LHCN-M2 (cell line): ENCODE measurements at regions not wholly inside any gene's neighbourhood (a gene's known extent, or its start where the extent isn't known, plus 50 kb on each side); places are given as distances from the start of the nearest gene placed in this dataset.

Source experiments
- DNase-seq: peaks from one replicate; pipeline ENCODE4 v3.0.0-alpha.2; 2012; ENCODE audit warnings: low read depth

DNA sequence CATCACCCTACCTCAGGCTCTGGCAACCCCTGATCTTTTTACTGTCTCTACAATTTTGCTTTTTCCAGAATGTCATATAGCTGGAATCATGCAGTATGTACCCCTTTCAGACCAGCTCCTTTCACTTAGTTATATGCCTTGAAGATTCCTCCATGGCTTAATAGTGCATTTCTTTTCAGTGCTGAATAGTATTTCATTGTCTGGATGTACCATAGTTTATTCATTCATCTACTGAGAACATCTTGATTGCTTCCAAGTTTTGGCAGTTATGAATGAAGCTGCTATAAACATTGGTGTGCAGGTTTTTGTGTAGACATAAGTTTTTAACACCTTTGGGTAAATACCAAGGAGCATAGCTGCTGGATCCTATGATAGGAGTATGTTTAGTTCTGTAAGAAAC, 50.8 kb upstream of the ANP32A start:
- no peak for DNase-seq

DNA sequence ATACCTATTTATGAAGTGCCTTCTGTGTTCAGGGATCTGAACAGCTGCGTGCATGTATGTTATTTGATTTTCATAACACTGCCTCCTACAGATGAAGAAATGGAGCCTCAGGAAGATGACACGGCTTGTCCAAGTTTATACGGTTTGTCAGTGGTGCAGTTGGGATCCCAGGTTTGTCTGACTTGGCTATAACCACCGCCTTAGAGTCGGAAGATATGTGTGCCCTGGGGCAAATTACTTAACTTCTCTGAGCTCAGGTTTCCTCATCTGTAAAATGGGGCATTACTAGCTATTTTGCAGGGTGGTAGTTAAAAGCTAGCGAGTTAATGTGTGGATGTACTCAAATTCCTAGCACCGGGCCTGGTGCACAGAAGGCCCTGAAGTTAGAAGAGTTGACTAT, 54.1 kb upstream of the ANP32A start:
- no peak for DNase-seq

- peak; percentile 80 for DNase-seq
Observed at GRCh38 chr15:68875377-68876116, 54.8 kb upstream of the SPESP1 start.

- no peak for DNase-seq
Observed at GRCh38 chr15:68877626-68878025, 52.7 kb upstream of the SPESP1 start.

DNA sequence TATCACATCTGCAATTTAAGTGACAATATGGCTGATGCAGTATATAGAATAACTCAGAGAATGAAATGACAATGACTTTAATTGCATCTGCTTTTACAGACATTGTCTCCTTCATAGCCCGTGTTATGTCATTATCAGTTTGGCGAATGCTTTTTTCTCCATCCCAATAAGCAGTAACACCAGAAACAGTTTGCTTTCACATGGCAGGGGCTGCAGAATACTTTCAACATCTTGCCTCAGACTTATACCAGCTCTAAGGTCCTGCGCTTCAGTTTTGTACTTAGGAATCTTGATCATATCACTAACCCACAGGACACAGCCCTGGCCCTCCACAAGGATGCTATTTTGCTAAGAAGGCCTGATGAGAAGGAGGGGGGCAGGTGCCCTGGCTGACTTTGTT, 49.9 kb upstream of the SPESP1 start:
- no peak for DNase-seq
